Upper lobe of right lung (tissue), 1 donor: ENCODE measurements at regions not wholly inside any gene's neighbourhood (a gene's known extent, or its start where the extent isn't known, plus 50 kb on each side); places are given as distances from the start of the nearest gene placed in this dataset.

Experiments
- ATAC-seq: fragments of 200-7000 bp; cut with Tn5 transposase; one replicate; pipeline ENCODE4 v1.9.1; 2020; ENCODE audit warnings: mild to moderate bottlenecking, moderate library complexity
- DNase-seq: peaks from one replicate; pipeline ENCODE4 v3.0.0-alpha.2; 2020
- H3K27ac ChIP-seq: fragments of 200-600 bp; one replicate; pipeline ENCODE4 v1.8.0; 2022
- H3K27me3 ChIP-seq: fragments of 200-600 bp; one replicate; pipeline ENCODE4 v1.8.0; 2022; ENCODE audit warnings: mild to moderate bottlenecking
- H3K36me3 ChIP-seq: fragments of 200-600 bp; one replicate; pipeline ENCODE4 v1.8.0; 2022
- H3K4me1 ChIP-seq: fragments of 200-600 bp; one replicate; pipeline ENCODE4 v1.8.0; 2022
- H3K4me3 ChIP-seq: fragments of 200-600 bp; one replicate; pipeline ENCODE4 v1.8.0; 2022; ENCODE audit warnings: mild to moderate bottlenecking
- H3K9me3 ChIP-seq: fragments of 200-600 bp; one replicate; pipeline ENCODE4 v1.8.0; 2022
- CTCF ChIP-seq: fragments of 200-600 bp; IDR thresholded peaks from one replicate; pipeline ENCODE4 v1.8.0; 2022; ENCODE audit warnings: antibody characterized with exemption
- intact Hi-C: fragments of 100-400 bp; cut with DNase I; formaldehyde crosslinking; loops from one replicate; pipeline ENCODE4 v1.11.0; 2022
- donor health status: DM: no; HTN: yes; CAD: no; lungs with severe emphysema.

DNA sequence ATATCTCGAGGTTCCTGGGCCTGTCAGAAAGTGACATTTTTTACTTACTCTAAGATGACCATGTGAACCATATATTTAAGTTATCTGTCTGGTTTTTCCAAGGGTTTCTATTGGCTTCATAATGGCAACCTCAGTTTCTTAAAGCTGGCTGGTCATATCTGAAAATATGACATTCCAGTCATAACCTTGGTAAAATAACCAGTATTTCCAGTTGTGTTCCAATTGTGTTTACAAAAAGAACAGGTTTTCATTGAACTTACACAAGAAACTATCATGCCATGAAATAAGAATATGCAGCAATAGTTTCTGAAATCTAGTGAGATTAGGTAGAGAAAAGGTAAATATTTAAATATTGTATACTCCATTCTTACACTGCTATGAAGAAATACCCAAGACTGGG is 61.7 kb upstream of the HMGN3 start:
- H3K4me3 ChIP-seq, result no peak overlapping the region
- no peak for ATAC-seq
- H3K27me3 ChIP-seq, result no peaks in the 10 kb centered on the region
- H3K9me3 ChIP-seq, result no peaks in the 10 kb centered on the region
- no peaks in the 10 kb centered on the region for H3K4me1 ChIP-seq
- intact Hi-C loops, result no loop called here
- H3K27ac ChIP-seq, result no peak overlapping the region
- no peaks in the 10 kb centered on the region for H3K36me3 ChIP-seq
- no peak for DNase-seq
- no peak for TF ChIP-seq CTCF
